ENCODE measurements at regions not wholly inside any gene's neighbourhood (a gene's known extent, or its start where the extent isn't known, plus 50 kb on each side); places are given as distances from the start of the nearest gene placed in this dataset.
A peak's percentile ranks its signal among the peaks of the same experiment; 100 is the strongest.

DNA sequence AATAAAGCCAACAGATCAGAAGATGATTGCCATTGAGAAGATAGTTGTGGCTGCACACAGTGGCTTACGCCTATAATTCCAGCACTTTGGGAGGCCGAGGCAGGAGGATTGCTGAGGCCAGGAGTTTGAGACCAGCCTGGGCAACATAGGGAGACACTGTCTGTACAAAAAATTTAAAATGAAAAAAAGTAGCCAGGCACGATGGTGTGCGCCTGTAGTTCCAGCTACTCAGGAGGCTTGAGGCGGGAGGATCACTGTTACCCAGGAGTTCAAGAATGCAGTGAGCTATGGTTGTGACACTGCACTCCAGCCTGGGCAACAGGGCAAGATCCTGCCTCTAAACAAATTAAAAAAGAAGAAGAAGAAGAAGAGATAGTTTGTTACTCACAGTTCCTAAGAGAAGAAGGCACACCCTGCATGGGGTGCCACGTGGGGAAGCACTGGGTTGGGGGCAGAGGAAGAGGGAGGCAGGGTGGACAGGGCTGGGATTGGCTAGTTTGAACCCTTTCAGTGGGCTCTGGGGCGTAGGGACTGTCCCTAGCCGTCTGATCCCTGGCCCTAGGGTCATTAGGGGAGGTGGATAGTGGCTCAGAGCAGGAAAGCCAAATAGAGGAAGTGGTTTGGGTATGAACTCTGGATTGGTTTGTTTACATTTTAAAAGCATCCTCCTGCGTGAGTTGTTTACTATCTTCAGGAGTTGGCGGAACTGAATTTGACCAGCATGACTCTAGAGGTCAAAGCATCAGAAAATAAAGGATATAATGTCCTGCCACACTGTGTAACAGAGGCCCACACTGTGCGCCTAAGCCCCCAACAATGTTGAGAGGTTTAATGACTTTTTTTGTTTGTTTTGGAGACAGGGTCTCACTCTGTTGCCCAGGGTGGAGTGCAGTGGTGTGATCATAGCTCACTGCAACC is 60.5 kb upstream of the MEDAG start:
- no peak for DNase-seq (ENCODE audit: low spot score)

DNA sequence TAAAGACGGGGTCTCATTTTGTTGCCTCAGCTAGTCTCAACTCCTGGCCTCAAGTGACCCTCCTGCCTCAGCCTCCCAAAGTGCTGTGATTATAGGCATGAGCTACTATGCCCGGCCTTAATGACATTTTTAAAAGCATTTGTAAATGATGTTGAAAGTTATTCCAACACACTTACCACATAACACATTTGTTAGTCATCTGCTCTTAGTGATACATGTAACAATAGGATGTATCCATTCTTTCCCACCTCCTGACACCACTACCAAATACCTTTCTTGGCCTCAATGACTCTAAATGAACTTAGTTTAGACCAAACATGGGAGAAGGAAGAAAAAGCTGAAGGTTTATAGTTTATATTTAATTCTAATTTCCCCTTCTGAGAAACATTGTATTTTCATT is 59.8 kb upstream of the MEDAG start:
- no peak for DNase-seq (ENCODE audit: low spot score)

- DNase-seq (ENCODE audit: low spot score) = no peak
These were observed 59.2 kb upstream of the MEDAG start for GRCh38 chr13:30846866-30847265.

GRCh38 chr13:30847650-30848307 is 58.3 kb upstream of the MEDAG start:
- DNase-seq (ENCODE audit: low spot score) = peak; percentile 96

DNA sequence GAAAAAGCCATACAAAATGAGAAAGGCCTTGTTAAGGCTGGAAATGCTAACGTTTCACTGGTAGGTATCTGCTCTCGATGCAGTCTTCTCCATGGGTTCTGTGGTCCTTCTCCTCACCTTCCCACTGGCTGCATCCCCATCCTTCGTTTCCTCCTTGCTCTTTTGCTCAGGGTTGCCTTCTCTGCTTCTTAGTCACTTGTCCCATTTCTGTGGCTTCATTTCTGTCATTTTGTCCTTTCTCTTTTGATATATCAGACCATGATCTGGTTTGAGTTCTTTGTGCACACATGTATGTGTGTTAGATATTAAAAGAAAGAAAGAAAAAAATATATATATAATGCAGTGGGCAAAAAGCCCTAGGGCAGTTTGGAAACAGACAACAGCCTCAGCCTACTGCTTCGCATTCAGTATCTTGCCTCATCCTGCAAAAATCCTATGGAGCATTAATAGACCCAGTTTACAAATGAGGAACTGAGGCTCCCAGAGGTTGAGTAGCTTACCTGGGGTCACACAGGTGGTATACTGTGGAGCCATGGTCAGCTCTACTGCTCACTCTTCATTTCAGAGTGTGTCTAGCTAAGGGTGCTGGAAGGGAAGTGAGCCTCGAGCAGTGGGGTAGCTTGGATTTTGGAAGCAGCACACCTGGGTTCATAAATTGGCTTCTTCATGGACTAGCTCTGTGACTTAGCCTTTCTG is 57.6 kb upstream of the MEDAG start:
- no peak for DNase-seq (ENCODE audit: low spot score)

GRCh38 chr13:30849611-30850010 is 56.5 kb upstream of the MEDAG start:
- no peak for DNase-seq (ENCODE audit: low spot score)

GRCh38 chr13:30850204-30850866 is 55.7 kb upstream of the MEDAG start:
- no peak for DNase-seq (ENCODE audit: low spot score)

DNA sequence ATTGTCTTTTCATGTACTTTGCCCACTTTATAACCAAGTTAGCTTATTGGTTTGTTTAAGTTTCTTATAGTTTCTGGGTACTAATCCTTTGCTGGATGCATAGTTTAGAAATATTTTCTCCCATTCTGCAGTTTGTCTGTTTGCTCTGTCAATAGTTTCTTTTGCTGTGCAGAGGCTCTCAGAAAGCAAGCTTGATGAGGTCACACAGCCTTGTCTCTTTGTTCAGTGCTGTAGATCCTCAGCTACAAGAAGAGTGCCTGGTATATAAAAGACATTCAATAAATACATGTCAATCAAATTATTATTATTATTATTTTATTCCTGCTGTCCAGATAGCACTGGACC is 55.2 kb upstream of the MEDAG start:
- DNase-seq (ENCODE audit: low spot score) = no peak

DNA sequence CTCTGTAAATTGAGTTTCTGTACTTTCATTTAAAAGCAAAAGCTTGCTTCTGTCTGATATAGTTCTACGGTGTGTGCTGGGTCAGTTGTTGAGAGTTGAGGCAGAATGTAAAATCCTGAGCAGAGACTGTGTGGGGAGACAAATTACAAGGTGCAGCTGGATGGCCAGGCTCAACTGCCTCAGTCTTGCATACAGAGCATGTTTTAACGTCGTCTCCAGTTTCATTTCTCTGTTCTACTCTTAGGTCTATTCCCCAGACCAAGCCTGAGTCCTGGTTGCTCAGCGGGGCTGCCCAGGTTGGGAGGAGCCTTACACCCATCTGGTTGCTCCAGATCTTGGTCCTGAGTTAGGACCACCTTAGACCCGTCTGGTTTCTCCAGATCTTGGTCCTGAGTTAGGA is 54.4 kb upstream of the MEDAG start:
- DNase-seq (ENCODE audit: low spot score) = no peak

GRCh38 chr13:30855569-30855968 is 50.5 kb upstream of the MEDAG start:
- no peak for DNase-seq (ENCODE audit: low spot score)

GRCh38 chr13:30856005-30856790 is 49.9 kb upstream of the MEDAG start:
- no peak for DNase-seq (ENCODE audit: low spot score)
